Left kidney (tissue), 1 donor: ENCODE measurements at regions not wholly inside any gene's neighbourhood (a gene's known extent, or its start where the extent isn't known, plus 50 kb on each side); places are given as distances from the start of the nearest gene placed in this dataset.
"Not testable (repeated sequence)": the region's sequence is repeated elsewhere in the genome, so short reads cannot be mapped to it uniquely, and the experiment has no call there.

Source experiments
- DNase-seq: peaks from one replicate; pipeline ENCODE4 v3.0.0-alpha.2; 2013

- no peak for DNase-seq
Observed at GRCh38 chr2:38483776-38484501, 106.9 kb upstream of the ATL2 start.

DNA sequence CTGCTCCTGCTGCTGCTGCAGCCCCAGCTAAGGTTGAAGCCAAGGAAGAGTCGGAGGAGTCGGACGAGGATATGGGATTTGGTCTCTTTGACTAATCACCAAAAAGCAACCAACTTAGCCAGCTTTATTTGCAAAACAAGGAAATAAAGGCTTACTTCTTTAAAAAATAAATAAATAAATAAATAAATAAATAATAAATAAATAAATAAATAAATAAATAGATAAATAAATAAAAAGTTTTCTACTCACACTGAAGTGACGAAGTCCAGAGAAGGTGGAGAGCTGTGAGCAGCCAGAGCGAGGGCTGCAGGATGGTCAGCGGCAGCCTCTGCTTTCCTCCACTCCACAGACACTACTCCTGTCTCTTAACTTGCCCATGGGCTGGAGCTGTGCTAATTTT lies 105.6 kb upstream of the ATL2 start:
- DNase-seq = not testable (repeated sequence)

DNA sequence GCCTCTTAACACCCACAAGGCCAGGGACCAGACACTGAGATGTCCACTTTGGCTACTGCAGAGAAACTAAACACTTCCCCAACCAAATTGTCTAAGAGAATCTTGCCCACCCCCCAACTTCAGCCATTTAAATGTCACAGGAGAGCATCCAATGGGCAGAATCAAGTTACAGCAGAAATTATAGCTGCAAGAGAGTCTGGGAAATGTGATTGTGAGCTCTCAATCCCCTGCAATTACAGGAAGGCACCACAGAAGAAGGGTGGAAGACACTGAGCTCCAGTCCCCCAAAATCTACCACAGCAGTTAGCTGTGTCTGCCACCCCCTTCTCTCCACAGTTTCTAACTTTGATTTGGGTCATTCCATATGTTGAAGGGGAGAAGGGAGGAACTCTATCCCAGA lies 103.5 kb upstream of the ATL2 start:
- DNase-seq = no peak

GRCh38 chr2:38477006-38477405 lies 99.9 kb upstream of the ATL2 start:
- no peak for DNase-seq

GRCh38 chr2:38475567-38475881 lies 98.5 kb upstream of the ATL2 start:
- DNase-seq = no peak

DNA sequence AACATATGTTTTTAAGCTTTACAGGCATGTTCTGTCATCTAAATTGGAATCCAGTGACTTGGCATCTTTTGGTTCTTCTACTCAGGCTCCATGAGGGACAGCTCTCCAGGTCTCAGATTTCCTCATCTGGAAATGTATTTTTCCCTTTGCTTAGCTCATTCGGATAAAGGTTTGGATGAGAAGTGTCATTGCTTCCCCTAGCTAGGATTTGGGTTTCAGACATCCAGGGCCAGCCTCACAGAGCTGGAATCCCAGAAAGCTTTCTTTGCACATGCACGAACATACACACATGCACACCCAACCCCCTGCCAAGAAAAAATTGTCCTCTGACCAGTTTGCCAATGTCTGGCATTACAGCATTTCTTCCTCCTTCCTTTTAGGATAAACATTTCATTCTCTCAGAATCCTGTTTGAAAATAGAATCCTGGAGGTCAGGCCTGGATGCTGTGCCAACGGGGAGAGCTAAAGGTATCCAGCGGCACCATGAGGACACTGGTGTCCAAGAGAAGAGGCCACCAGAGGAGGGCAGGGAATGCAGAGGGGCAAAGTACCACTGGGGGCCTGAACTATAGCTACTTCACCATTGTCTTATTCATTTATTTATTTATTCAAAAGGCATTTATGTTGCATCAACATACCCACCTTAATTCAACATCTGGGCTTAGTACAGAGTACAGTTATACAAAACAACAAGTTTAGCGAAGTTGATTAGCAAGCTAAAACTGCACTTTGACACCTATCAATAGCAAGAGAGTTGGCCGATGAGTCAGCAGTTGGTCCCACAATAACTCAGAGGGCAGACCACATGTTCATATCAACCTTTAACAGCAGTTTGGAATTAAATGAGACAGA lies 97.9 kb upstream of the ATL2 start:
- DNase-seq = no peak

DNA sequence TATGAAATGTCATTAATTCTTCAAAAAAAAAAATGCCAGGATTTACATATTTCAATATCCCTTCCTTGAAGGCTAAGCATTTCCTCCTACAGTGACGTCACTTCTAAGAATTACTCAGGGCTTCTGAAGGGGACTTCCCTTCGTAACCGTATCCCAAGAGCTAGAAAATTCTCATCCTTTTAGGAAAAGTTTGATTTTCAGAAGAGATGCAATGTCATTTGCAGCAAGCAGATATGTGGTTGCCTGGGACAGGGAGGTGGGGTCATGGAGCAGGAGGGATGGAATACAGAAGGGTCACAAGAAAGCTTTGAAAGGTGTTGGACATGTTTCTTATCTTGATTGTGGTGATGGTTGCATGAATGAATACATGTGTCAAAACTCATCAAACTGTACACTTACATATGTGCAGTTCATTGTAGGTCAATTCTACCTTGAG lies 97.0 kb upstream of the ATL2 start:
- no peak for DNase-seq

DNA sequence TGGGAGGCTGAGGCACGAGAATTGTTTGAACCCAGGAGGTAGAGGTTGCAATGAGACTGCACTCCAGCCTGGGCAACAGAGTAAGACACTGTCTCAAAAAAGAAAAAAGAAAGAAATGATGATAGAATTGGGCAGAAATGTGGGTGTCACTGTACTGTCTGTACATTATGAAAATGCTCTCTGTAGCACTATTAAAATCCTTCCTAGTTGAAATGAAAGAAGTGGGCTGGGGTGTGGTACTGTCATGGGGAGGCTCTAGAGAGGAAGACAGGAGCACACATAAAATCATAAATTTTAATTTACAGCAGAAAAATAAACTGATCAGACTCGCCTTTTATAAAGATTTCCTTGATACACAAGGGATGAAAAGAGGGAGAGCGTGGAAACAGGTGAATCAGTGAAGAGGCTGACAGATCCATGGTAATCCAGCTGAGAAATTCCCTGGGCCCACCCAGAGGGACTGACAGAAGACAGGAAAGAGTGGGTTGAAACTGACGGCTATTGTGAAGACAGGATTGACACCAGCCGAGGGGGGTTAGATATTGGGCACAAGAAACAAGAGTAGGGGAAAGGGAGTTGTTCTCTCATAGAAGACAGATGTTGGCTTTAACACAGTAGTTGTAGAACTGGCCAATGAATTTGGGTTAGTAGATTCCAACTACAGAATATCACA lies 96.4 kb upstream of the ATL2 start:
- DNase-seq = no peak

- no peak for DNase-seq
Observed at GRCh38 chr2:38470115-38470514, 93.0 kb upstream of the ATL2 start.

GRCh38 chr2:38467768-38468455 lies 90.8 kb upstream of the ATL2 start:
- DNase-seq = no peak

DNA sequence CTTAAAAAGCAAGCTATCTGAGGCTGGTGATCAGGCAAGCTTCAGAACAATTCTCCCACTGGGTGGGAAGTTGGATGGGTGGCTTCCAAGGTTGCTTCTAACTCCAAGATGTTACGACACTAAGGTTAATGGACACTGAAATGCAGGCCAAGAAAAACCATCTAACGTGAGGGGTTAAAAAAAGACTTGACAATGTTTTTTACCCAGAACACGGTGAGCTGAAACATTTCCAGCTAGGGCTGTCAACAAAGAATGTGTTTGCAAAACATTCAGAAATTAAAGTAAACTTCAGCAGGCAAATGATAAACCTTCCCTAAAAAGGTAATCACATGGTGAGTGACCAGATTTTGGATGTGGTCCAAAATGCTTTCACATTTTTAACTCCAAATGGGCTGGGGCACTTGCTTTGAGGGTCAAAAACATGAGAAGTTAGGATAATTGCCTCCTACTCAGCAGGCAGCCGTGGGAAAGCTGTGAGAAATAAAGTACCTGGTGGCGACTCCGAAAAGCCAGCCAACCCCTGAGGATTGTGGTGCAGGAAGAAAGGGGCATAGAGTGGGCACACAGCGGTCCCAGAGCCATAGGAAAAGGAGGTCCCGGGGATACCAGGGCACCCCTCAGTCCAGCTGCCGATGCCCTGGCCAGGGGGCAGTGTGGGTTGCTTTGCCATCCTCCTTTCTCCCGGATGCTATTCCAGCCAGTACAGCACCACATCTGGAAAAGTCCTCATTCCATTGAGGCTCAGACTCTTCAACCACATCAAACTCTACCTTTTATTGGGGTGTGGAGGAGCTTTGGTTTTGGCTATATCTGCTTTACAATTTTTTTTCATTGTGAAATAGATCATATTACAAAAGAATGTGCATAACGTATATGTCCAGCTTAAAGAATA lies 90.0 kb upstream of the ATL2 start:
- DNase-seq = no peak

DNA sequence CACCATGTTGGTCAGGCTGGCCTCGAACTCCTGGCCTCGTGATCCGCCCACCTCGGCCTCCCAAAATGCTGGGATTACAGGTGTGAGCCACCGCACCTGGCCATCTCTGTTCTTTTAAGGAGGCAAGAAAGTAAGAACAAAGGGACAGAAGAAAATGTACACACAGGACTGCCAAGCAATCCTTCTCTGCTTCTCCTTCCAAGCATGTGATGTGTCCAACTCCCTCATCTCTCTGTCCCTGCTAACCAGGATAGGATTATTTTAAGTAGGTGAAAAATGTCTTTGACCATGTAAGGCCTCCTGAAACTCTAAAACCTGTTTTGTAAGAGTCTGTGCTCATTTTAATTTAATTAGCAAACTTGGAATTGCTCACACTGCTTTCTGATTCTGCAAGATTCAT lies 89.3 kb upstream of the ATL2 start:
- no peak for DNase-seq

DNA sequence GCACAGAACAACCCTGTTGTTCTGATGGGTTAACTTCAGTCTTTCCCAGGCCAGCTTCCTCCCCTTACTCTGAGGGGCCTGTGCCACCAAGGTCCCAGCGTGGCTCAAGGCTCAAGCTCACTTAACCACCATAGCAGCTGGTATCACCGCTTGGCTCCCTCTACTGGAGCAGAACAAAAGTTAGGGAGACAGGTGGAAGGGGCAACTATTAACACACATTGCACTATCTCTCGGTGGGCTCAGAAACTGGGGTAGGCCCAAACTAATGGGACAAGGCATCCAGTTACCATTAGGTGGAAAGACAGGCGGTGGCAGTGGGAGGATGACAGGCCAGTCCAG lies 88.7 kb upstream of the ATL2 start:
- no peak for DNase-seq

GRCh38 chr2:38464971-38465788 lies 88.1 kb upstream of the ATL2 start:
- no peak for DNase-seq

GRCh38 chr2:38463752-38464151 lies 86.7 kb upstream of the ATL2 start:
- no peak for DNase-seq

DNA sequence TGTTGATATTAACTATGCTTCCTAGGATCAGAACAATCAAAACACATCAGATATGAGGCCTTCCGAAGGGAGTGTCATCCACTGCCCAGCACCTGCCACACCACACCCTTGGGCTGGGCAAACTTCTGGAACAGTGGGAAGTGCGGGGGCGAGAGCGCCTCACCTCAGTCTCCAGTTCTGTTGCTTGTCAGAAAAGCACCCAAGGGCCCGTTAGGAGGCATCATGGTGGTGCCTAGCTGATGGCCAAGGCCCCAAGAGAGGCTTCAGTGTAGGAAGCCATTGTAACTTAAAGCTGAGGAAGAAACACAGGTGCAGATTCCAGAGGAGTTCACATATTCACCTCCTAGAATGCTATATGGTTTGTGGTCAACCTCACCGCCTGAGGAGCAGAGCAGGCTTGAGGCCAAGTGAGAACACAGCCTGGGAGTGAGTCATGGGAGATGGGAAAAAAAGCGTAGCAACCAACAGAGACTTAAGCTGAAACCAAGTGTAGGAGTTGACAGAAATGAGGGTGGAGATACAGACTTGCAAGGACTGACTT lies 85.1 kb upstream of the ATL2 start:
- DNase-seq = no peak

- DNase-seq = no peak
Observed at GRCh38 chr2:38461470-38461869, 84.4 kb upstream of the ATL2 start.

- no peak for DNase-seq
Observed at GRCh38 chr2:38460313-38460712, 83.2 kb upstream of the ATL2 start.

DNA sequence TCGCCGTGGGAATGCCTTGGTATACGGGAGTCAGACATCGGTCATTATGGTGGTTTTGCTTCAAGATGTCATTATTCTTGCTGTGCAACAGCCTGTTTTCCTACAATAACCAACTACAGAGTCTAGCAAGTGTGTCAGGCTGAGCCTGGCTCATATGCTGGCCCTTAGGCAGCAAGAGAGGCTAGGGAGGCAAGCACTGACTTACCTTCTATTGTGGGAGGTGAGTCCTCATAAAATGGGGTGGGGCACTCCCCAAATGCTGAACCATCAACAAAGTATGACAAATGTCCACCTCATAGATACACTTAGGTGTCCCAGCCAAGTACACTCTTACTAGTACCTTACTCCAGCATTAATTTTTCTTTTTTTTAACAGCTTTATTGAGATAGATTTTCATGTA lies 77.0 kb upstream of the ATL2 start:
- no peak for DNase-seq

DNA sequence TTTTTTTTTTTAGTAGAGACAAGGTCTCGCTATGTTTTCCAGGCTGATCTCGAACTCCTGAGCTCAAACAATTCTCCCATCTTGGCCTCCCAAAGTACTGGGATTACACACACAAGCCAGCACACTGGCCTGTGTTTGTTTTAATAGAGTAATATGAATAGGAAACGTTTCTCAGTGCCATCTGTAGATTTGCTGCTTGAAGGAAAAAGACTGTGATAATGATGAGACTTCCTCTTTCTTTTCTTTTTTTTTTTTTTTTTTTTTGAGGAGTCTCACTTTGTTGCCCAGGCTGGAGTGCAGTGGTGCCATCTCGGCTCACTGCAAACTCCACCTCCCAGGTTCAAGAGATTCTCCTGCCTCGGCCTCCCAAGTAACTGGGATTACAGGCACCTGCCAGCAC lies 74.7 kb upstream of the ATL2 start:
- DNase-seq = not testable (repeated sequence)

GRCh38 chr2:38450509-38450908 lies 73.4 kb upstream of the ATL2 start:
- no peak for DNase-seq
